ENCODE measurements at regions not wholly inside any gene's neighbourhood (a gene's known extent, or its start where the extent isn't known, plus 50 kb on each side); places are given as distances from the start of the nearest gene placed in this dataset.

DNA sequence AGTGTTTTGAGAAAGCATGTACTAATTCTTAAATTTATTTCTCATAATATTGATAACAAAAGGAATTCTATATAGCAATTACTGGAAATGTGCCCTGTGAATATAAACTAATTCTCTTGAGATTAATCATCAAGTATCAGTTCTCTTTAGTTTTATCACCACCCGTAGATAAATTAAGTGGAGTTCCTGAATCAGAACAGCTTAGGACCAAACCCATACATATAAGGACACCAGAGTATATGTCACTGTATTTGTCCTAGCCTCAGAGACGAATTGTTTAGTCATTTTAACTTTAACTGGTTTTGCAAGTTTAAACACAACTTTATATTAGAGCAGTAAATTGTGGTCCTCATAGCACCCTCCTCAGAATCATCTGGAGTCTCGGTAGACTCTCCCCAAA is 572.0 kb downstream of the UTRN start:
- Histone ChIP-seq H3K9ac (ENCODE audit: low read depth in 1 of 2, low read length in 2 of 2) (no peak overlapping the region), H3K27ac (ENCODE audit: low read depth in 1 of 2, low read length in 2 of 2) (no peak overlapping the region)
- WGBS = 74% methylated on average over 3 of the region's 3 CpGs

DNA sequence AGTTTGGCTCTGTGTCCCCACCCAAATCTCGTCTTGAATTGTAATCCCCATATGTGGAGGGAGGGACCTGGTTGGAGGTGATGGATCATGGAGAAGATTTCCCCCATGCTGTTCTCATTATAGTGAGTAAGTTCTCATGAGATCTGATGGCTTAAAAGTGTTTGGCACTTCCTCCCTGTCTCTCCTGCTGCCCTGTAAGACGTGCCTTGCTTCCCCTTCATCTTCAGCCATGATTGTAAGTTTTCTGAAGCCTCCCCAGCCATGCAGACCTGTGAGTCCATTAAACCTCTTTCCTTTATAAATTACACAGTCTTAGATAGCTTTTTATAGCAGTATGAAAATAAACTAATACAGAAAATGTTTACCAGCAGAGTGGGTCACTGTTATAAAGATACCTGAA is 577.6 kb downstream of the UTRN start:
- no peaks in the 10 kb centered on the region for H3K4me1 ChIP-seq (ENCODE audit: control insufficient read depth in 4 of 4, insufficient read depth in 4 of 4, low read length in 3 of 4)
- DNase-seq (ENCODE audit: low spot score) = no peak
- no peak overlapping the region for H3K27ac ChIP-seq (ENCODE audit: low read depth in 1 of 2, low read length in 2 of 2)
- H3K9me3 ChIP-seq (ENCODE audit: control insufficient read depth in 4 of 4, low read length in 3 of 4) = peaks cover 0 to 6% (median 0%) of the 10 kb centered on the region in 4 donors
- TF ChIP-seq TAF1 (conservative IDR thresholded peaks at IDR 0.05) (no peak), RAD21 (IDR thresholded peaks at IDR 0.05) (no peak), EGR1 (IDR thresholded peaks at IDR 0.05; ENCODE audit: low read depth in 2 of 2) (no peak), HNF4A (conservative IDR thresholded peaks at IDR 0.05) (no peak)
- H3K9ac ChIP-seq (ENCODE audit: low read depth in 1 of 2, low read length in 2 of 2) = no peak overlapping the region
- 86% methylated on average over 2 of the region's 2 CpGs for WGBS
- H3K27me3 ChIP-seq (ENCODE audit: control insufficient read depth in 4 of 4, insufficient read depth in 4 of 4, low read length in 3 of 4) = no peaks in the 10 kb centered on the region
- H3K4me3 ChIP-seq (ENCODE audit: low read depth in 1 of 3, low read length in 3 of 3) = no peak overlapping the region
- no peaks in the 10 kb centered on the region for H3K36me3 ChIP-seq (ENCODE audit: control insufficient read depth in 4 of 4, insufficient read depth in 3 of 4, low read depth in 1 of 4, low read length in 3 of 4)

More for the DNA sequence above, 572.0 kb downstream of the UTRN start:
- Histone ChIP-seq H3K4me3 (ENCODE audit: low read depth in 1 of 3, low read length in 3 of 3) (no peak overlapping the region), H3K4me1 (ENCODE audit: control insufficient read depth in 4 of 4, insufficient read depth in 4 of 4, low read length in 3 of 4) (no peaks in the 10 kb centered on the region), H3K9me3 (ENCODE audit: control insufficient read depth in 4 of 4, low read length in 3 of 4) (no peaks in the 10 kb centered on the region), H3K27me3 (ENCODE audit: control insufficient read depth in 4 of 4, insufficient read depth in 4 of 4, low read length in 3 of 4) (no peaks in the 10 kb centered on the region), H3K36me3 (ENCODE audit: control insufficient read depth in 4 of 4, insufficient read depth in 3 of 4, low read depth in 1 of 4, low read length in 3 of 4) (peaks cover 0 to under 1% (median under 1%) of the 10 kb centered on the region in 4 donors)
- no peak for TF ChIP-seq HNF4A (conservative IDR thresholded peaks at IDR 0.05)
- TF ChIP-seq, protein P1, sequence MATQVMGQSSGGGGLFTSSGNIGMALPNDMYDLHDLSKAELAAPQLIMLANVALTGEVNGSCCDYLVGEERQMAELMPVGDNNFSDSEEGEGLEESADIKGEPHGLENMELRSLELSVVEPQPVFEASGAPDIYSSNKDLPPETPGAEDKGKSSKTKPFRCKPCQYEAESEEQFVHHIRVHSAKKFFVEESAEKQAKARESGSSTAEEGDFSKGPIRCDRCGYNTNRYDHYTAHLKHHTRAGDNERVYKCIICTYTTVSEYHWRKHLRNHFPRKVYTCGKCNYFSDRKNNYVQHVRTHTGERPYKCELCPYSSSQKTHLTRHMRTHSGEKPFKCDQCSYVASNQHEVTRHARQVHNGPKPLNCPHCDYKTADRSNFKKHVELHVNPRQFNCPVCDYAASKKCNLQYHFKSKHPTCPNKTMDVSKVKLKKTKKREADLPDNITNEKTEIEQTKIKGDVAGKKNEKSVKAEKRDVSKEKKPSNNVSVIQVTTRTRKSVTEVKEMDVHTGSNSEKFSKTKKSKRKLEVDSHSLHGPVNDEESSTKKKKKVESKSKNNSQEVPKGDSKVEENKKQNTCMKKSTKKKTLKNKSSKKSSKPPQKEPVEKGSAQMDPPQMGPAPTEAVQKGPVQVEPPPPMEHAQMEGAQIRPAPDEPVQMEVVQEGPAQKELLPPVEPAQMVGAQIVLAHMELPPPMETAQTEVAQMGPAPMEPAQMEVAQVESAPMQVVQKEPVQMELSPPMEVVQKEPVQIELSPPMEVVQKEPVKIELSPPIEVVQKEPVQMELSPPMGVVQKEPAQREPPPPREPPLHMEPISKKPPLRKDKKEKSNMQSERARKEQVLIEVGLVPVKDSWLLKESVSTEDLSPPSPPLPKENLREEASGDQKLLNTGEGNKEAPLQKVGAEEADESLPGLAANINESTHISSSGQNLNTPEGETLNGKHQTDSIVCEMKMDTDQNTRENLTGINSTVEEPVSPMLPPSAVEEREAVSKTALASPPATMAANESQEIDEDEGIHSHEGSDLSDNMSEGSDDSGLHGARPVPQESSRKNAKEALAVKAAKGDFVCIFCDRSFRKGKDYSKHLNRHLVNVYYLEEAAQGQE (IDR thresholded peaks at IDR 0.05) = no peak
- no peak for TF ChIP-seq HNF4G (IDR thresholded peaks at IDR 0.05)
- TF ChIP-seq, protein P2, sequence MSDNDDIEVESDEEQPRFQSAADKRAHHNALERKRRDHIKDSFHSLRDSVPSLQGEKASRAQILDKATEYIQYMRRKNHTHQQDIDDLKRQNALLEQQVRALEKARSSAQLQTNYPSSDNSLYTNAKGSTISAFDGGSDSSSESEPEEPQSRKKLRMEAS (IDR thresholded peaks at IDR 0.05) = no peak
- TF ChIP-seq NR2F2 (IDR thresholded peaks at IDR 0.05) = no peak
- TF ChIP-seq RAD21 (IDR thresholded peaks at IDR 0.05) = no peak
- no peak for TF ChIP-seq RXRA (IDR thresholded peaks at IDR 0.05)
- no peak for TF ChIP-seq FOXA2 (IDR thresholded peaks at IDR 0.05)
- no peak for TF ChIP-seq SP1 (IDR thresholded peaks at IDR 0.05)
- TF ChIP-seq GABPA (IDR thresholded peaks at IDR 0.05 in 1 of 2, conservative IDR thresholded peaks at IDR 0.05 in 1 of 2) = no peak
- TF ChIP-seq FOXA1 (IDR thresholded peaks at IDR 0.05) = no peak
- TF ChIP-seq JUND (IDR thresholded peaks at IDR 0.05) = no peak
- TF ChIP-seq TAF1 (conservative IDR thresholded peaks at IDR 0.05) = no peak
- TF ChIP-seq, protein P3, sequence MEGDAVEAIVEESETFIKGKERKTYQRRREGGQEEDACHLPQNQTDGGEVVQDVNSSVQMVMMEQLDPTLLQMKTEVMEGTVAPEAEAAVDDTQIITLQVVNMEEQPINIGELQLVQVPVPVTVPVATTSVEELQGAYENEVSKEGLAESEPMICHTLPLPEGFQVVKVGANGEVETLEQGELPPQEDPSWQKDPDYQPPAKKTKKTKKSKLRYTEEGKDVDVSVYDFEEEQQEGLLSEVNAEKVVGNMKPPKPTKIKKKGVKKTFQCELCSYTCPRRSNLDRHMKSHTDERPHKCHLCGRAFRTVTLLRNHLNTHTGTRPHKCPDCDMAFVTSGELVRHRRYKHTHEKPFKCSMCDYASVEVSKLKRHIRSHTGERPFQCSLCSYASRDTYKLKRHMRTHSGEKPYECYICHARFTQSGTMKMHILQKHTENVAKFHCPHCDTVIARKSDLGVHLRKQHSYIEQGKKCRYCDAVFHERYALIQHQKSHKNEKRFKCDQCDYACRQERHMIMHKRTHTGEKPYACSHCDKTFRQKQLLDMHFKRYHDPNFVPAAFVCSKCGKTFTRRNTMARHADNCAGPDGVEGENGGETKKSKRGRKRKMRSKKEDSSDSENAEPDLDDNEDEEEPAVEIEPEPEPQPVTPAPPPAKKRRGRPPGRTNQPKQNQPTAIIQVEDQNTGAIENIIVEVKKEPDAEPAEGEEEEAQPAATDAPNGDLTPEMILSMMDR (IDR thresholded peaks at IDR 0.05; ENCODE audit: low read depth, low read length, missing input control) = no peak
- TF ChIP-seq EGR1 (IDR thresholded peaks at IDR 0.05; ENCODE audit: low read depth in 2 of 2) = no peak
- TF ChIP-seq, protein P4, sequence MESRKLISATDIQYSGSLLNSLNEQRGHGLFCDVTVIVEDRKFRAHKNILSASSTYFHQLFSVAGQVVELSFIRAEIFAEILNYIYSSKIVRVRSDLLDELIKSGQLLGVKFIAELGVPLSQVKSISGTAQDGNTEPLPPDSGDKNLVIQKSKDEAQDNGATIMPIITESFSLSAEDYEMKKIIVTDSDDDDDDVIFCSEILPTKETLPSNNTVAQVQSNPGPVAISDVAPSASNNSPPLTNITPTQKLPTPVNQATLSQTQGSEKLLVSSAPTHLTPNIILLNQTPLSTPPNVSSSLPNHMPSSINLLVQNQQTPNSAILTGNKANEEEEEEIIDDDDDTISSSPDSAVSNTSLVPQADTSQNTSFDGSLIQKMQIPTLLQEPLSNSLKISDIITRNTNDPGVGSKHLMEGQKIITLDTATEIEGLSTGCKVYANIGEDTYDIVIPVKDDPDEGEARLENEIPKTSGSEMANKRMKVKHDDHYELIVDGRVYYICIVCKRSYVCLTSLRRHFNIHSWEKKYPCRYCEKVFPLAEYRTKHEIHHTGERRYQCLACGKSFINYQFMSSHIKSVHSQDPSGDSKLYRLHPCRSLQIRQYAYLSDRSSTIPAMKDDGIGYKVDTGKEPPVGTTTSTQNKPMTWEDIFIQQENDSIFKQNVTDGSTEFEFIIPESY (IDR thresholded peaks at IDR 0.05) = no peak
- no peak for DNase-seq (ENCODE audit: low spot score)

All from liver (tissue), 8 donors.